Cardiac septum (tissue), 1 donor: ENCODE measurements at regions not wholly inside any gene's neighbourhood (a gene's known extent, or its start where the extent isn't known, plus 50 kb on each side); places are given as distances from the start of the nearest gene placed in this dataset.

Source experiments
- DNase-seq: peaks from one replicate; pipeline ENCODE4 v3.0.0-alpha.2; 2020; ENCODE audit warnings: low spot score
- intact Hi-C: fragments of 100-400 bp; cut with DNase I; formaldehyde crosslinking; loops from one replicate; pipeline ENCODE4 v1.14.0; 2022
- donor health status: DM: no; HTN: no; CAD: no.

GRCh38 chr19:30224689-30225606 lies 147.2 kb upstream of the ZNF536 start:
- DNase-seq, result peak; percentile 72
- intact Hi-C loops, result loop anchor here (5.0 to 10.0 kb wide), 5 partner anchors 162 to 437 kb away; no protein-coding TSS in a partner anchor

- no peak for DNase-seq
- intact Hi-C loops, result loop anchor here (5.0 to 10.0 kb wide), 3 partner anchors 161 to 351 kb away; no protein-coding TSS in a partner anchor
Measured at GRCh38 chr19:30225676-30226463, 146.3 kb upstream of the ZNF536 start.

- intact Hi-C loops, result loop anchor here (5.0 to 10.0 kb wide), 3 partner anchors 161 to 352 kb away; no protein-coding TSS in a partner anchor
- no peak for DNase-seq
Measured at GRCh38 chr19:30226464-30227011, 145.6 kb upstream of the ZNF536 start.

- no peak for DNase-seq
- intact Hi-C loops, result loop anchor here (5.0 to 10.0 kb wide), 3 partner anchors 160 to 352 kb away; no protein-coding TSS in a partner anchor
Measured at GRCh38 chr19:30227012-30227621, 145.1 kb upstream of the ZNF536 start.

GRCh38 chr19:30227661-30228112 lies 144.5 kb upstream of the ZNF536 start:
- DNase-seq, result no peak
- intact Hi-C loops, result loop anchor here (5.0 to 10.0 kb wide), 3 partner anchors 160 to 353 kb away; no protein-coding TSS in a partner anchor

- DNase-seq, result no peak
- intact Hi-C loops, result loop anchor here (5.0 to 10.0 kb wide), 3 partner anchors 159 to 353 kb away; no protein-coding TSS in a partner anchor
Measured at GRCh38 chr19:30228113-30228834, 143.9 kb upstream of the ZNF536 start.

- no peak for DNase-seq
Measured at GRCh38 chr19:30228835-30229524, 143.2 kb upstream of the ZNF536 start.

GRCh38 chr19:30229525-30230174 lies 142.5 kb upstream of the ZNF536 start:
- intact Hi-C loops, result loop anchor here (5.0 to 10.0 kb wide), 4 partner anchors 98 to 355 kb away; no protein-coding TSS in a partner anchor
- DNase-seq, result no peak

More at GRCh38 chr19:30228835-30229524, 143.2 kb upstream of the ZNF536 start:
- intact Hi-C loops, result loop anchor here (5.0 to 10.0 kb wide), 3 partner anchors 158 to 354 kb away; no protein-coding TSS in a partner anchor

GRCh38 chr19:30231408-30232318 lies 140.5 kb upstream of the ZNF536 start:
- no peak for DNase-seq
- intact Hi-C loops, result loop anchor here (5.0 kb wide), 1 partner anchor 96 kb away; no protein-coding TSS in a partner anchor

- intact Hi-C loops, result loop anchor here (5.0 kb wide), 1 partner anchor 94 kb away; no protein-coding TSS in a partner anchor
- DNase-seq, result no peak
Measured at GRCh38 chr19:30233375-30233774, 138.8 kb upstream of the ZNF536 start.

- intact Hi-C loops, result no loop called here
Measured at GRCh38 chr19:30235946-30236345, 136.2 kb upstream of the ZNF536 start.

GRCh38 chr19:30236587-30236986 lies 135.6 kb upstream of the ZNF536 start:
- DNase-seq, result no peak
- intact Hi-C loops, result no loop called here

More at GRCh38 chr19:30235946-30236345, 136.2 kb upstream of the ZNF536 start:
- no peak for DNase-seq

- intact Hi-C loops, result no loop called here
Measured at GRCh38 chr19:30237140-30237539, 135.0 kb upstream of the ZNF536 start.

GRCh38 chr19:30240904-30241695 lies 131.1 kb upstream of the ZNF536 start:
- no peak for DNase-seq
- intact Hi-C loops, result no loop called here

More at GRCh38 chr19:30237140-30237539, 135.0 kb upstream of the ZNF536 start:
- no peak for DNase-seq

GRCh38 chr19:30244533-30244932 lies 127.7 kb upstream of the ZNF536 start:
- DNase-seq, result no peak
- intact Hi-C loops, result no loop called here
